Left hindlimb (tissue), 1 donor: ENCODE measurements at regions not wholly inside any gene's neighbourhood (a gene's known extent, or its start where the extent isn't known, plus 50 kb on each side); places are given as distances from the start of the nearest gene placed in this dataset.
"Not testable (repeated sequence)": the region's sequence is repeated elsewhere in the genome, so short reads cannot be mapped to it uniquely, and the experiment has no call there.

Experiments used
- DNase-seq: peaks from one replicate; pipeline ENCODE4 v3.0.0-alpha.2; 2018

DNA sequence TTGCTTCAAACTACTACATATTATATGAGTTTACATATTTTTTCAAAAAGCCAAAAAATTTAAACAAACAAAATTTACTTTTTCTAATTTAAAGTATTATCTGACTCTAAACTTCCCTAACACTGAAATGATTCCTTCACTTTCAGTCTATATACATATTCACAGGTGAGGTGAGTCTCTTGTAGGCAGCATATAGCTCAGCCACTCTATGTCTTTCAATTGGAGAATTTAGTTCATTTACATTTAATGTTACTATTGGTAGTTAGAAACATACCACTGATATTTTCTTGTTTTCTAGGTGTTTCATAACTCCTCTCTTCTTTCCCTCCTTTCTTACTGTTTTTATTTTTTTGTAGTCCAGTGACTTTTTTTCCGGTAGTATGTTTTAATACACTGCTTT is 387.1 kb downstream of the MRPL39 start:
- DNase-seq: no peak

DNA sequence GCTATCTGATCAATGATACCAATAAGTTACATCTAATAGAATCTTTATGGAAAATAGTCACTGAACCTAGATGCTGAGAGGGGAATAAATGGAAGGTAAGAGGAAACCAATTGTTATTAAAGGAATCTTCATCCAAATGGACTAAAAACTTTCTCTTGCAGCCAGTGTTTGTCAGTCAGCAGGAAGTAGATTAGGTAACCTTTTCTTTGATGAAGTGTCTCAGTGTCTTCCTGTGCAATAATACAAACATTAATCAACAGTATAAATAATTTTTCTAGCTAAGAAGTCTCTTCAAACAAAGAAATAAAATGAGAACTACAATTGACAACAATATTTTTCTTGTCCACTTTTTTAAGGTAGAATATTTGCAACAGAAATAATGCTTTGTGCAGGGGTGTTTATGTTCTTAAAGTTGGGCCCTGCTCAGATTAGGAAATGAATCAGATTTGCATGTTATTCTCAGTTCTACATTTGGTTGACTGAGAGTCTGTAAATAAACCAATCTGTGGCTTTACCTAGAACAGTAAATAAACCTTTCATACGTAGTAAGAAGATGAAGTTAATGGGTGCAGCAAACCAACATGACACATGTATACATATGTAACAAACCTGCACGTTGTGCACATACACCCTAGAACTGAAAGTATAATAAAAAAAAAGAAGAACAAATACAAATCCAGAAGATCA is 391.4 kb downstream of the MRPL39 start:
- no peak for DNase-seq

DNA sequence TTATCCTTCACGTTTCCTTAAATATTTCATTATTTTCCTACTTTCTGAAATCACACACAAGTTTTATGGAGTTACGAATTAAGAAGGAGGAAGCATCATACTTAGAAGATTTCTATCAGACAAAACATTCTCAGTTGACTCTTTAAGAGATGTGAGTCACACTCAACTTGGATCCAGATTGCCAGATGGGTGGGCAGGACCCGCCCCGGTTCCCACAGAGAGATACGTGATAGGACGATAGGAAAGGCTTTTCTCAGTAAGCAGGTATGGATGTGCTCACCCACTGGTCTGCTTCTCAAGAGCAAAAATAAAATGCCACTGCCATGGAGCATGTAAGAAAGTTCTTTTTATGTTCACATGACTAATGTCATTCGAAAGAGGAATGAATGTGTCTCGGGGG is 392.6 kb downstream of the MRPL39 start:
- DNase-seq: no peak

DNA sequence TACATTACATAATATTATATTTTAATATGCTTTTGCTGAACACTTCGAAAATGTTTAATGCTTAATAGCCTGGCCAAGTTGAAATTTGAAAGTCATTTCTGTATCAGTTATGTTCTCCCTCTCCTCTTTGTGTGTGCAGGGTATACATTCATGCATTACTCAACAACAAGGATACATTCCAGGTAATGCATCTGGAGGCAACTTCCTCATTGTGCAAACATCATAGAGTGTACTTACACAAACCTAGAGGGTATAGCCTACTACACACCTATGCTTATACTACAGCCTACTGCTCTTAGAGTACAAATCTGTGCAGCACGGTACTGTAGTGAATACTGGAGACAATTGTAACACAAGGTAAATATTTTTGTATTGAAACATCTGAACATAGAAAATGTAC is 407.3 kb downstream of the MRPL39 start:
- DNase-seq: no peak

GRCh38 chr21:25191141-25191540 is 416.1 kb downstream of the MRPL39 start:
- no peak for DNase-seq

DNA sequence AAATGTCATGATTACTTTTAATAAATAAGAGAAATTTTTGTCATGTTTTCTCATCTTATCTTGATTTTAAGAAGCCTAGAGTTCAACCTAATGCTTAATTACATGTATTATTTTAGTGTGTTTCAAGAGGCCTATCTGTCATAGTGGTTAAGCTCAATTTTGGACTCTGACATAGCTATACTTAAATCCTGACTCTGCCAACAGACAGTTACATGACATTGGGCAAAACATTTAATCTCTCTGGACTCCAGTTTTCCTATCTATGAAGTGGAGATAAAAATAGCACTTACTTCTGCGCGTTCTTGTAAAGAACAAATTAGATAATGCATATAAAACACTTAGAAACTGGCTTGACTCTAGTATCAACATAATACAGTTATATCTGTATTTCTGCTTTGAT is 417.8 kb downstream of the MRPL39 start:
- no peak for DNase-seq

DNA sequence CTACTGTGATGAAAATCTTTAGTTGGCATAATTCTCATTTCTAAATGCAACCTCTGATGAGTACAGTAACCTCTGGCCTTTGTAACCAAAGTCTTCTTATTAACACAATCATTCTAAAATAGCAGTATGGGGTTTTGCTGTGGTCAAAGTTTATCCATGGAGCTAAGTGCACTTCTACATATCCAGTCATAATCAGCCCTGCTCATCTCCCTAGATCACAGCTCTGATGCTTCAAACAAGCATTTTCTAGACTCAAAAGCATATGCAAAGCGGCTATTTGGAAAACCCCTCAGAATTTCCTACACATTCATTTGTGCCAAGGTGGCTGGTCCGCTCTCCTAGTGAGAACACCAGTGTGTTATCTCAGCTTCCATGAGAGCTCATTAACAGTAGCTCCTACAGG is 418.6 kb downstream of the MRPL39 start:
- no peak for DNase-seq

DNA sequence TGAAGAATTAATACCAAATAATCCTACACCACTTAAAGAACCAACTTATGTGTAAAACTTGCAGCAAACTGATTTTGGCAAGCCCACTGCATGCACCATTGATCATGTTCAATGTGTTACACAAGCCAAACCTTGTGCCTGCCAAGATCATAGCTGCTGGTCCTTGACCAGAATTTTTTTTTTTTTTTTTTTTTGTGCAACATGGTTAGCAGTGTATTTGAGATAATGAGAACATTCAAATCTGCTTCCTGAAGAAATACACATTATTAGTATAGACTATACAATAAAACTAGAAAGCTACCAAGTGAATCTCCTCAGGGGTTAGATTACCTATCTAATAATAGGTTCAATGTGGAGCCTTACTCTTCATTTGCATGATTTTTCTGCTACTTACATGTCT is 421.0 kb downstream of the MRPL39 start:
- DNase-seq: no peak

DNA sequence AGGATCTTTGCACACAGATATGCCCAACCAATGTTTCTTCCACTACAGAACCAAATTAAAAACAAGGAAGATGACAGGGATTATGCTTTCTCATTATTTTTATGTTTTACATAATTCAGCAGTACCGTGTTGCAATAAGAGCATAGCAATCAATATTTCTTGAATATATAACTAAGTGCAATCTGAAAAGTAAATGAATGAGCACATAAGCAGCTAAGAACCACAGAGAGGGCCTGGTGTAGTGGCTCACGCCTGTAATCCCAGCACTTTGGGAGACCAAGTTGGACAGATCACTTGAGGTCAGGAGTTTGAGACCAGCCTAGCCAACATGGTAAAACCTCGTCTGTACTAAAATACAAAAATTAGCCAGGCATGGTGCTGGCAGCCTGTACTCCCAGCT is 423.7 kb downstream of the MRPL39 start:
- no peak for DNase-seq

GRCh38 chr21:25181690-25182089 is 425.6 kb downstream of the MRPL39 start:
- not testable (repeated sequence) for DNase-seq

GRCh38 chr21:25179116-25179515 is 428.2 kb downstream of the MRPL39 start:
- no peak for DNase-seq

DNA sequence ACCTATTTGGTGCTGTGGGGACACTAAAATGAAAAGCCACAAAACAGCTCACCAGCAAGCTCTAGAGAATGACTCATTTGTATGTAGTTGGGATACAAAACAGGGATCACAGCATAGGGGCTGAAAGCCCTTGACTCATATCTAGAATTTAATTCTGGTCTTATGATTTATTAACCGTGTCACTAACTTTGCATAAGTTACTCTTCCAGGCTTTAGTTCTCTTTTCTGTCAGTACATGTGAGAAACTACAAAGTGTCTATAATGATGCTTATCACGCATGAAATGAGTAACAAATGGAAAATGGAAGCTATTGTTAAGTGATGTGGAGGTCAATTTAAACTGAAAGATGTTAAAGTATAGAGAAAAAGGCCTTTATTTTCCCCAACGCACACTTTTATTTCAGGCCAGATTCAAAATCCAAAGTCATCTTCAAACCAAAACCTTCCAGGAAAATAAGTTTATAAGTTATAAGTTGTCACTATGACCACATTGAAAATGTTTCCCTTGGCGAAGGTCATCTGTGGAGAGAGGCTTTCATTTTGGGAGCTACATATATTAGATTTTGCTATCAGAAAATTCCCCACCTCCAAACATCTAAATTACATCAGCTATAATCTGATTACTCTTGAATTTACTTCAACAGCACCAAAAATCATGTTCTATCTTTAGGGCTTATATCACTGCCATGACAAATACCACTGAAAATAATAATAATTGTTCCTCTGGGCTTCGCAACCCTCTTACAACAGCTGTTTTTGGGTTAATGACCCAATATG is 430.5 kb downstream of the MRPL39 start:
- no peak for DNase-seq

GRCh38 chr21:25175938-25176337 is 431.3 kb downstream of the MRPL39 start:
- DNase-seq: no peak

- no peak for DNase-seq
Measured at GRCh38 chr21:25171438-25171837, 435.8 kb downstream of the MRPL39 start.

DNA sequence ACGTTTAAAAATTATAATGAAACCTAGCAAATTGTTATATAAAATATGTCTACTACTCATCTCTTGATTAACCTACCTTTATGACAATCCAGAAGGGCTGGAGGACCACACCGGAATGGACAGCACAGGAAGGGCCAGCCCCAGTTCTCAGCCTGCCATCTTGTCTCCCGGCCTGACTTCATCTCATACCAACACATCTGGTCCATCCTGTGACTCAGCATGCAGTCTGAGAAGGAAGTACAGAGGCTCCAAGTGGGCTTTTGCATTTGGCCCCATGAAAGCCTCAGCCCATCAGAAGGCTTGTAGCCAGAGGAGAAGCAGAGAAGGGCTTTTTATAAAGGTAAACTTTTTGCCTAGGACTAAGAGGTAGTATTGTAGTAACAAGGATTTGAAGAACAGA is 436.6 kb downstream of the MRPL39 start:
- DNase-seq: no peak

DNA sequence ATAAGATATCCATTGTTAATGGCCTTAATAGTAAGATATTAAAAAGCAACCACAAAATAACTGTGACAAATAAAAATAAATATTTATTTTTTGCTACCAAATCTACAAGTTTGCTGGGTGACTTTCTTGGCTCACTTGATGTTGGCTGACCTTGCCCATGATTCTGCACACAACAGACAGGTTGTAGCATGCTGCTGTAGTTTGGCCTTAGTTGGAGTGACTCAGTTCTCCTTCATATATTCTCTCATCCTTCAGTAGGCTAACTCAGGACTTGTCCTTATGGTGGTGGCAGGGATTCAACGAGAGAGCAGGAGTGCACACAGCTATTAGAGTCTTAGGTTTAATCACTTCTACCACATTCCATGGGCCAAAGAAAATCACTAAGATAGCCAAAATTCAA is 437.9 kb downstream of the MRPL39 start:
- no peak for DNase-seq

- DNase-seq: not testable (repeated sequence)
Measured at GRCh38 chr21:25166904-25167303, 440.4 kb downstream of the MRPL39 start.

DNA sequence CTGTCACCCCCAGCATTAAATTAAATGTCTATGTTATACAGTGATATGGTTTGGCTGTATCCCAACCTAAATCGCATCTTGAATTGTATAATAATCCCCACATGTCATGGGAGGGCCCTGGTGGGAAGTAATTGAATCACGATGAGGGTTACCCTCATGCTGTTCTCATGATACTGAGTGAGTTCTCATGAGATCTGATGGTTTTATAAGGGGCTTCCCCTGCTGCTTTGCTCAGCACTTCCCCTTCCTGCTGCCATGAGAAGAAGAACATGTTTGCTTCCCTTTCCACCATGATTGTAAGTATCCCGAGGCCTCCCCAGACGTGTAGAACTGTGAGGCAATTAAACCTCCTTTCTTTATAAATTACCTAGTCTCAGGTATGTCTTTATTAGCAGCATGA is 445.7 kb downstream of the MRPL39 start:
- DNase-seq: no peak

DNA sequence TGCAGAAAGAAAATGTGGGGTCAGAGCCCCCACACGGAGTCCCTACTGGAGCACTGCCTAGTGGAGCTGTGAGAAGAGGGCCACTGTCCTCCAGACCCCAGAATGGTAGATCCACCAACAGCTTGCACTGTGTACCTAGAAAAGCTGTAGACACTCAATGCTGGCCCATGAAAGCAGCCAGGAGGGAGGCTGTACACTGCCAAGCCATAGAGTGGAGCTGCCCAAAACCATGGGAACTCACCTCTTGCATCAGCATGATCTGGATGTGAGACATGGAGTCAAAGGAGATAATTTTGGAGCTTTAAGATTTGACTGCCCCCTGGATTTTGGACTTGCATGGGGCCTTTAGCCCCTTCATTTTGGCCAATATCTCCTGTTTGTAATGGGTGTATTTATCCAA is 452.3 kb downstream of the MRPL39 start:
- not testable (repeated sequence) for DNase-seq

GRCh38 chr21:25149022-25149421 is 458.3 kb downstream of the MRPL39 start:
- no peak for DNase-seq

GRCh38 chr21:25139414-25139813 is 467.9 kb downstream of the MRPL39 start:
- no peak for DNase-seq

DNA sequence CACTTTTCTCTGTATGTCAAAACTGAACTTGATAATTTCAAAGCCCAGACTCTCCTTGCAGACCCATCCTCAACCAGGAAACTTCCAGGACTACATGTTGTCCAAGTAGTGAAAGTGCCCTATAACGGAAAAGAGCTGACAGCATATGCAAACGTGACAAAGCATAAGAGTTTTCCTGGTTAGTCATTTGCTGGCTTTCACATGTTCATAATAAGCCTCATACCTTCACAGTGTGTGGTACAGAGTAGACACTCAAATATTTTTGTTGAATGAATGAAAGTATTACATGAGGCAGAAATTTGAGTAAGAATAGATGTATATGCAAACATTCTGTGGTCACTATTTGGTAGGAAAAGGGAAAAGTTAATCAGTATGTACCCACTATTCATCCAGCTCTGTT is 473.3 kb downstream of the MRPL39 start:
- no peak for DNase-seq

GRCh38 chr21:25127811-25128210 is 479.5 kb downstream of the MRPL39 start:
- no peak for DNase-seq

GRCh38 chr21:25127007-25127406 is 480.3 kb downstream of the MRPL39 start:
- DNase-seq: no peak

GRCh38 chr21:25126564-25126963 is 480.7 kb downstream of the MRPL39 start:
- DNase-seq: no peak
